ENCODE measurements at regions not wholly inside any gene's neighbourhood (a gene's known extent, or its start where the extent isn't known, plus 50 kb on each side); places are given as distances from the start of the nearest gene placed in this dataset.
A peak's percentile ranks its signal among the peaks of the same experiment; 100 is the strongest.
"Not testable (repeated sequence)": the region's sequence is repeated elsewhere in the genome, so short reads cannot be mapped to it uniquely, and the experiment has no call there.

- no peak for DNase-seq
These were observed 376.1 kb upstream of the SFSWAP start for GRCh38 chr12:131334835-131335234.

- DNase-seq = no peak
These were observed 375.4 kb upstream of the SFSWAP start for GRCh38 chr12:131335456-131335855.

GRCh38 chr12:131337861-131338260 is 373.0 kb upstream of the SFSWAP start:
- not testable (repeated sequence) for DNase-seq

- no peak for DNase-seq
These were observed 370.2 kb upstream of the SFSWAP start for GRCh38 chr12:131340616-131341210.

GRCh38 chr12:131341608-131342007 is 369.3 kb upstream of the SFSWAP start:
- not testable (repeated sequence) for DNase-seq

- DNase-seq = not testable (repeated sequence)
These were observed 367.5 kb upstream of the SFSWAP start for GRCh38 chr12:131343436-131343835.

GRCh38 chr12:131344715-131345520 is 366.0 kb upstream of the SFSWAP start:
- DNase-seq = not testable (repeated sequence)

GRCh38 chr12:131345521-131346436 is 365.1 kb upstream of the SFSWAP start:
- no peak for DNase-seq

- DNase-seq = no peak
These were observed 364.1 kb upstream of the SFSWAP start for GRCh38 chr12:131346555-131347344.

- DNase-seq = no peak
These were observed 363.6 kb upstream of the SFSWAP start for GRCh38 chr12:131347345-131347714.

GRCh38 chr12:131347732-131348131 is 363.2 kb upstream of the SFSWAP start:
- DNase-seq = no peak

- DNase-seq = peak in 19 of 58 donors; percentile 4 to 68 (median 26)
These were observed 362.7 kb upstream of the SFSWAP start for GRCh38 chr12:131348231-131348630.

GRCh38 chr12:131348646-131349045 is 362.2 kb upstream of the SFSWAP start:
- DNase-seq = peak in 1 of 58 donors; percentile 37

GRCh38 chr12:131349397-131350127 is 361.3 kb upstream of the SFSWAP start:
- no peak for DNase-seq

GRCh38 chr12:131350943-131351318 is 360.0 kb upstream of the SFSWAP start:
- no peak for DNase-seq

GRCh38 chr12:131351319-131352028 is 359.4 kb upstream of the SFSWAP start:
- DNase-seq = no peak

- no peak for DNase-seq
These were observed 358.5 kb upstream of the SFSWAP start for GRCh38 chr12:131352296-131352900.

- no peak for DNase-seq
These were observed 357.5 kb upstream of the SFSWAP start for GRCh38 chr12:131353376-131353775.

GRCh38 chr12:131353826-131354225 is 357.1 kb upstream of the SFSWAP start:
- DNase-seq = no peak
